ENCODE measurements at regions not wholly inside any gene's neighbourhood (a gene's known extent, or its start where the extent isn't known, plus 50 kb on each side); places are given as distances from the start of the nearest gene placed in this dataset.

DNA sequence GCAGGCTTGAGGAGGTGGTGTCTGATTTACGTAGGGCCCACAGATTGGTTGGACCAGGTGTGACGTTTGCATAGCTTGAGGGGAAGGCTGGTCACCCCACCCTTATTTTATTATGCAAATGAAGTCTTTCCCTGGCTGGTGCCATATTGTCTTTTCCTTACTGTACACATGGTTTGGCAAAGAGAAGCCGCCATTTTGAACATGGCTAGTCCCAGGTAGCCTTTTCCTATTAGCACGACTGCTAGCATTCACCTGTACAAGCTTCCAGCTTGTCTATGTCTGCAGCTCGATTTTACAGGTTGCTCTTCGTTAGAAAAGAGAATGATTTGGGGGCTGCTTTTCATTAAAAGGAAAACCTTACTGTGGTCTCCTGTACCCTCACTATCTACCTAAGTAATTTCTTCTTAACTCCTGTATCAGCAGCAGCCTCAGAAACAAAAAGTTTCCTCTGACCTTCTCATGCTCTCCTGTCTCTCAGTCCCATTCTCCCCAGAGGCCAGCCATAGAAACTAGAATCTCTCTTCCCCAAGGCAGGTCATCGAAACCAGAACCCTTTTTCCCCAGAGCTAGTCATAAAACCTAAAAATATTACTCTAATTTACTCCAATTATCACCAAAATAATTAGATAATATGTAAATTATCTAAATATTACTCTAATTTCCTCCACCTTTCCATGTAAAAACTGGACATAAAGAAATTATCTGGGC lies 151.8 kb downstream of the B3GNT2 start (continued):
- TF ChIP-seq YY1 (tag by site-specific recombination; IDR thresholded peaks at IDR 0.05) (no peak), KLF10 (tag by site-specific recombination; IDR thresholded peaks at IDR 0.05) (no peak)

- POLR2A ChIA-PET: no interaction called here
- H3K27ac ChIP-seq (ENCODE audit: extremely low read depth, low read depth, low read length): no peak overlapping the region
- no peaks in the 10 kb centered on the region for H3K36me3 ChIP-seq (ENCODE audit: control insufficient read depth in 2 of 2, insufficient read depth in 1 of 2, low read length in 2 of 2)
- no peak for TF ChIP-seq ZNF2 (tag by site-specific recombination; IDR thresholded peaks at IDR 0.05)
- no peak for TF ChIP-seq ZBTB17 (tag by site-specific recombination; IDR thresholded peaks at IDR 0.05)
- no peak for TF ChIP-seq CTCF (tag by site-specific recombination; IDR thresholded peaks at IDR 0.05)
- TF ChIP-seq ZNF433 (tag by site-specific recombination; IDR thresholded peaks at IDR 0.05; ENCODE audit: low read depth): no peak
- no peak overlapping the region for H3K4me3 ChIP-seq (ENCODE audit: low read depth, low read length)
- CTCF ChIA-PET: no interaction called here
- no peaks in the 10 kb centered on the region for H3K4me1 ChIP-seq (ENCODE audit: control insufficient read depth, insufficient read depth, low read length)
- no peaks in the 10 kb centered on the region for H3K9me3 ChIP-seq (ENCODE audit: control insufficient read depth, insufficient read depth, low read depth, low read length)
Measured at GRCh38 chr2:62344472-62344871, 148.6 kb downstream of the B3GNT2 start.

- TF ChIP-seq ZNF26 (tag by site-specific recombination; IDR thresholded peaks at IDR 0.05): no peak
- no peak for TF ChIP-seq PRDM1 (tag by site-specific recombination; IDR thresholded peaks at IDR 0.05)
- no peak for TF ChIP-seq ZNF791 (tag by site-specific recombination; IDR thresholded peaks at IDR 0.05)
- Histone ChIP-seq H3K9me3 (ENCODE audit: control insufficient read depth, insufficient read depth, low read depth, low read length) (no peaks in the 10 kb centered on the region), H3K4me3 (ENCODE audit: low read depth, low read length) (no peak overlapping the region), H3K4me1 (ENCODE audit: control insufficient read depth, insufficient read depth, low read length) (no peaks in the 10 kb centered on the region), H3K36me3 (ENCODE audit: control insufficient read depth in 2 of 2, insufficient read depth in 1 of 2, low read length in 2 of 2) (no peaks in the 10 kb centered on the region), H3K27ac (ENCODE audit: extremely low read depth, low read depth, low read length) (no peak overlapping the region)
- CTCF ChIA-PET: no interaction called here
- POLR2A ChIA-PET: no interaction called here
Measured at GRCh38 chr2:62343636-62344337, 147.9 kb downstream of the B3GNT2 start.

- no peaks in the 10 kb centered on the region for H3K4me1 ChIP-seq (ENCODE audit: control insufficient read depth, insufficient read depth, low read length)
- H3K4me3 ChIP-seq (ENCODE audit: low read depth, low read length): no peak overlapping the region
- TF ChIP-seq ZFP41 (tag by site-specific recombination; IDR thresholded peaks at IDR 0.05; ENCODE audit: borderline replicate concordance) (no peak), ZNF26 (tag by site-specific recombination; IDR thresholded peaks at IDR 0.05) (no peak), ZNF670 (tag by site-specific recombination; IDR thresholded peaks at IDR 0.05; ENCODE audit: low read depth) (no peak), ZFHX2 (tag by site-specific recombination; conservative IDR thresholded peaks at IDR 0.05) (no peak), GLIS2 (tag by site-specific recombination; IDR thresholded peaks at IDR 0.05) (no peak), ZFP37 (tag by site-specific recombination; IDR thresholded peaks at IDR 0.05) (no peak), ZBTB1 (tag by site-specific recombination; IDR thresholded peaks at IDR 0.05) (no peak), ZNF155 (tag by site-specific recombination; IDR thresholded peaks at IDR 0.05) (no peak), ZNF366 (tag by site-specific recombination; conservative IDR thresholded peaks at IDR 0.05) (no peak)
- TF ChIP-seq, protein P1, sequence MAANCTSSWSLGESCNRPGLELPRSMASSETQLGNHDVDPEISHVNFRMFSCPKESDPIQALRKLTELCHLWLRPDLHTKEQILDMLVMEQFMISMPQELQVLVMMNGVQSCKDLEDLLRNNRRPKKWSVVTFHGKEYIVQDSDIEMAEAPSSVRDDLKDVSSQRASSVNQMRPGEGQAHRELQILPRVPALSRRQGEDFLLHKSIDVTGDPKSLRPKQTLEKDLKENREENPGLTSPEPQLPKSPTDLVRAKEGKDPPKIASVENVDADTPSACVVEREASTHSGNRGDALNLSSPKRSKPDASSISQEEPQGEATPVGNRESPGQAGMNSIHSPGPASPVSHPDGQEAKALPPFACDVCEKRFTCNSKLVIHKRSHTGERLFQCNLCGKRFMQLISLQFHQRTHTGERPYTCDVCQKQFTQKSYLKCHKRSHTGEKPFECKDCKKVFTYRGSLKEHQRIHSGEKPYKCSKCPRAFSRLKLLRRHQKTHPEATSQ (tag by site-specific recombination; IDR thresholded peaks at IDR 0.05): no peak
- ChIA-PET CTCF (no interaction called here), POLR2A (no interaction called here)
- H3K27ac ChIP-seq (ENCODE audit: extremely low read depth, low read depth, low read length): no peak overlapping the region
- H3K9me3 ChIP-seq (ENCODE audit: control insufficient read depth, insufficient read depth, low read depth, low read length): no peaks in the 10 kb centered on the region
- no peaks in the 10 kb centered on the region for H3K36me3 ChIP-seq (ENCODE audit: control insufficient read depth in 2 of 2, insufficient read depth in 1 of 2, low read length in 2 of 2)
Measured at GRCh38 chr2:62343206-62343605, 147.3 kb downstream of the B3GNT2 start.

Measured in HEK293 (cell line).